NCI-H2107 treated with DMSO at 0.1 percent for 48 hours (cell line): ENCODE measurements at regions not wholly inside any gene's neighbourhood (a gene's known extent, or its start where the extent isn't known, plus 50 kb on each side); places are given as distances from the start of the nearest gene placed in this dataset.

Experiments used
- DNase-seq: peaks from one replicate; lab custom pipeline; 2025; ENCODE audit not compliant: unreplicated experiment; lab: John Stamatoyannopoulos, UW

DNA sequence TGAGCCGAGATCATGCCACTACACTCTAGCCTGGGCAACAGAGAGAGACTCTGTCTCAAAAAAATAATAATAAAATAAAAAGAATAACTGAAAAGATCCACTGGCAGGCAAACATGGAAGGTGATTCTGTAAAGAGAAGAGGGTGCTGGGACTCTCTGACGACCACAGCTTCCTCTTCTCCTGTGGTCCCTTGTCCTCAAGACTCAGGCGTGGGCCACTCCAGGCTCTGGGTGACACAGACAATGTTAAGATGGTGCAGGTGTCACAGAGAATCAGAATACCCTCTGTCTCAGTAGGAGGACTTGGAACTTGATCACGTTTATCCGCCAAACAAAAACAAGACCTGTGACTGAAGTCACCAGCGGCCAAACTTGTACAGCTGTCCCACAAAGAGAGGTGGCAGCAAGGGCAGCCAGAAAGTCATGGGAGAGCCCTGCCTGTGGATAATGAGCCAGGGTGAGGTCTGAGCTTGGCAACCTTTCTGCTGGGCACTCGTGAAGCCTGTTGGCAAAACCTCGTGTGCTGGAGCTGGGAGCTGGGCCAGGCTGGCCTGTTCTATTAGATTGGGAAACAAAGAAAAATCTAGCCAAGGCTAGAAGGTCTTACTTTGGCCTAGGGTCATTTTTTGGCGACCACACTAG lies 76.4 kb upstream of the ITGA6 start:
- no peak for DNase-seq

DNA sequence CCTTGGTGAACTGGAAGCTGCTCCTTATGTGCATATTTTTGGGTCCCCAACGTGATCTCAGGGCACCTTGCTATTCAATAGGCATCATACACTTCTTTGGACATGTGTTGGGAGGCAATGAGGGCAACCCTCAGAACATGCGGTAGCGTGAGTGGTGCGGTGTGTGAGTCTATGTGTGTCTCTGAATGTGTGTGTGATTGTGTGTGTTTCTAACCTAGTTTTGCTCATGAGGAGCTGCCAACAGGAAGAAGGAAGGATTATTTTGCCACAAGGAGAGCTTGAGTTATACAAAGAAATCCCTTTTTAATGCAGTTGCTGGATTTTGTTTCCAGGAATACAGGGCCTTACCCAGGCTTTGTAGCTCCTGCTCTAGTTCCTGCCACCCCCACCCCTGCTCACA lies 75.8 kb upstream of the ITGA6 start:
- DNase-seq = no peak

DNA sequence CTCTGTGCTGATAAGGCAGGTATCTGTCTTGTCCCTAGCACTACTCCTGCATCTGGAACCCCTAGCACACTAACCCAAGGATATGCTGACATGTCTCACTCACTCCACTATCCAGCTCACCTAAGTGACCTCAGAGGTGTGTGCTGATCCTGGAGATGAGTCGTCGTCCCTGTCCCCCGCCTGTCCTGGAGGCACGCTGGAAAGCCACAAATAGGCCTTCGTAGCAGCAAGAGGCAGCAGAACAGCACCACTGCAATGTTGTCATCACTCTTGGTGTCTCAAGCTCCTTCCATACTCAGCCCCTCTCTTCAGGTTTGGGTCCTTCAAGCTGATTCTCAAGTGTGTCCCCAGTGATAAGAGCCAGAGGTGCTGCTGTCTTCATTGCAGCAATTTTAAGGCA lies 73.0 kb upstream of the ITGA6 start:
- no peak for DNase-seq

DNA sequence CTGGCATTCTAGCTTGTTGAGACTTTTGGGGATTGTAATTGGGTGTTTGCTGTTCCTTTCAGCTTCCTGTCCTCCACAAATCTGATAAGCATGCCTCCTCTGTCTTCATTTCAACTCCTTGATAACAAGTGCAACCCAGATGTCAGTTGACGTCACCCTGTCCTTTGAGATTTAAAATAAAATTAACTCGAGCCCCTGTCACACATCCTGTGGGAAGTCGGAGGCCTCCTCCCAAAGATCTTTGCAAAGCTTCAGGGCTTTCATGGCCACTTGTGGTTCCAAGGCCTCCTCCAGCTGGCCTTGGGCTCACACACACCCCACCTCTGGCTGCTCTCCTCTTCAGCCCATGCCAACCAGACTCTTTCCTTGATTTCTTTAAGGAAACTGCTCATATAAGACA lies 69.9 kb upstream of the ITGA6 start:
- DNase-seq = no peak

DNA sequence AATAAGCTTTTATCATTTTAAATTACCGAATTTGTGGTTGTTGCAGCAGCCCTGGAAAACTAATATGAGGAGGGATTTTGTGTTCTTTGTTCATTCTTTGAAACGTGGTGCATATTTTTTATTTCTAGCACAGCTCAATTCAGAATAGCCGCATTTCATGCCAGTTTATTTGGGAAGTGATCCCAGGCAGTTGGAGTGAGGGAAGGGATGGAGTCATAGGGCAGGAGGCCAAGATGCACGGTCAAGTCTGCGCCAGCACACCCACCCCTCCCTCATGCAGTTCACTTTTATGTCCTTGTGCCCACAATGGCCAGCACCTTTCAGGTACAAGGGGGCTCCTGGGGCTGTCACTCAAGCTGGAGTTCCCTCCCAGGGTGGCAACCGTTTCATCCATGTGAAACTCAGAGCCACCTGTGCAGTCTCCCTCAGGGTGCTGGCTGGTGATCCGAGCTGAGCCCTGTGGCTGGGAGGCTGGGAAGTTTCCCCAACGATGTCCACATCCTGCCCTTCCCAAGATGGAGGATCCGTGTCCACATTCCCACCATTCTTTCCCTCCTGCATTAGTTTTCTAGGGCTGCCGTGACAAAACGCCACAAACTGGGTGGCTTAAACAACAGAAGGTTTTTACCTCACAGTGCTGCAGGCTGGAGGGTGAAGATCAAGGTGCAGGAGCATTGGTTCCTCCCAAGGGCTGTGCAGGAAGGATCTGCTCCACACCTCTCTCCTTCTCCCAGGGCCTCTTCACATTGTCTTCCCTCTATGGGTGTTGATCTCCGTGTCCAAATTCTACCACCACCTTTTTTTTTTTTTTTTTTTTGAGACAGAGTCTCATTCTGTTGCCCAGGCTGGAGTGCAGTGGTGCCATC lies 68.5 kb upstream of the ITGA6 start:
- DNase-seq = no peak

DNA sequence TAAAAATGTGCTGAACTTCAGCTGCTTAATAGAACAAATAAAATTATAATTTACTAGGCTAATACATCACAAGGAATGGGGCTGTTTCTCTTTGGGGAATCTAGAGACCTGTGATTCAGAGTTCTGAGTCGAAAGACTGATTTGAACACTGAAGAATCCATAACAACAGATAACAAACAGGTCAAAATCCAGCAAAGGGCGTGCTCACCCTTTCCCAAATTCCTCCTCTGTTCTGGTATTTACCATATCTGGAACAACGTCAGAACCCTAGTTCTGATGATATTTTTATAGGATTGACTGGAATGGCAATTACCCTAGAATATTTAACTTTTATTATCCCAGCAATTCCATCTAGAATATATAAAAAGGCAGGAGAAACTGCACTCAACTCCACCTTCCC lies 66.0 kb upstream of the ITGA6 start:
- no peak for DNase-seq

DNA sequence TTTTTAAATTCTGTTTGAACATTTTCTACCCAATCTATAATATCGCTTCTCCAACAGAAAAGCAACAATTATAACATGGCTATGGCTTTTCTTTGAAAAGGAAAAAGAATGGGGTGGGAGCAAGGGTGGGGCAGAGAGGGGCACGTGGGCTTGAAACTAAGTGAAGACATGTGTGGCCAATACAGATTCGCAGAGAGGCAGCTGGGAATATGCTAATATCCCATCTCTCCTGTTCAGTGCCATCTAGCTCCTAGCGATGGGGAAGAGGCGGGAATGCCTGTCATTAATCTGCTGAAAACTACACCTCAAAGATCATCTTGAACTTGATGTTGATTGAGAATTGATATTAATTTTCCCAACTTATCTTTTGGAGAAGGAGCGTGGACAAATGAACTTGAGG lies 65.5 kb upstream of the ITGA6 start:
- DNase-seq = no peak

DNA sequence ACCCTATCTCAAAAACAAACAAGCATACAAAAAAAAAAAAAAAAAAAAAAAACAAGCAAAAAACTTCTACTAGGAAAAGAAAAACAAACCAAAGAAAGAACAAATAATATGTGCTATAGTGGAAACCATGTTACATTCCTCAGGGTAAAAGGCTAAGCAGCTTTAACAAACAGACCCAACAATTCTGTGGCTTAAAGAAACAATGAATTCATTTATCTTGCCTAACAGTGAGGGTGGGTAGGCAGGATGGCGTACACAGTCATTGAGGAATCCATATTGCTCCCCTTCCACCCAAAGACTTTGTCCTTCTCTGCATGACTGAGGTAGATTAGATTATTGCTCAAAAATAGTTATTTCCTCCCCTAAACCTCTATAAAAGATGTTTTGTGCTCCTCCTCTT lies 63.1 kb upstream of the ITGA6 start:
- DNase-seq = no peak

DNA sequence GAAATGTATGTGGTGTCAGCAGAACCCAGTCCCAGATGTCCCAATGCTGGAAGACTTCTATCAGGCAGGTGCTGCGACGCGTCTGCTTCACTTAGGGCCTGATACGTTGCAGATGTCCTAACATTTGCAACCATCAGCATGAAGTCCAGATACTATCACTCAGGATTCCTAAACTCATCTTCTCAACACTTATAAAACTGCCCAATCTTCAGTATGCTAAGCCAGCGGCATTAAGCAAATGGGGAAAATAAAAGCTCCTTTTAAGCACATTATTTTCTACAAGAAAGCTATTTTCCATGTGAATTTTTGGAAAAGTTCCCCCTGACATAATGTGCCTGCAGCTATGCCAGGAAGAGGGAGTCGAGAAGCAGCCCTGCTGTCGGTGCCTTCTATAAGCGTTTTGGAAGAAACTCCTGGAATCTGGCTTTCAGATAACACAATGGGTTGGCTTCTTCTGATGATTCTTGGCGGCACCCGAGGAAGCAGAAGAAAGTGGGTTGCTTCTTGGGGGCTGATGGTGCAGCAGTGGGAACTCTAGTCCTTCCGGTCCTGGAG lies 60.7 kb upstream of the ITGA6 start:
- DNase-seq = no peak

DNA sequence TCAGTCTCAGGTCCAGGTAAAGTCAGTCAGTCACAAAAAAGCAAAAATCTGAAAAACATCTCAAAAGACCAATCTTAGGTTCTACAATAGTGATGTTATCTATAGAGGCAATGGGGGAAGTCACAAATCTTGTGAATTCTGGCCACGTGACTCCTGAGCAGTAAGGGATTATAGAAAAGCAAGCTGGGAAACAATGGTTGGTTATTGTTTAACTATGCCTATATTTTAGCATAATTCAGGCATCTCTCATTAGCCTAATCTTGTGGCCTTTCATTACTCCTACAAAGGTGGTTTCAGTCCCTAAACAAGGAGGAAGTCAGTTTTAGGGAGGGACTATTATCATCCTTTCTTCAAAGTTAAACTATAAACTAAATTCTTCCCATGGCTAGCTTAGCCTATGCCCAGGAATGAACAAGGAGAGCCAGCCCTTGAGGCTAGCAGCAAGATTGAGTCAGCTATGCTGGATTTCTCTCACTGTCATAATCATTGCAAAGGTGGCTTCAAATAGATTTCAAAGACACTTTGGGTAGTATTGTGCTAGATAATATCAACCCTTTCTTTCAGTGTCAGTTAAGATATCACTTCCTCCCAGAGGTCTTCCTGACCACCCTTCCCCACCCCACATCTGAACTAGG lies 56.4 kb upstream of the ITGA6 start:
- no peak for DNase-seq

DNA sequence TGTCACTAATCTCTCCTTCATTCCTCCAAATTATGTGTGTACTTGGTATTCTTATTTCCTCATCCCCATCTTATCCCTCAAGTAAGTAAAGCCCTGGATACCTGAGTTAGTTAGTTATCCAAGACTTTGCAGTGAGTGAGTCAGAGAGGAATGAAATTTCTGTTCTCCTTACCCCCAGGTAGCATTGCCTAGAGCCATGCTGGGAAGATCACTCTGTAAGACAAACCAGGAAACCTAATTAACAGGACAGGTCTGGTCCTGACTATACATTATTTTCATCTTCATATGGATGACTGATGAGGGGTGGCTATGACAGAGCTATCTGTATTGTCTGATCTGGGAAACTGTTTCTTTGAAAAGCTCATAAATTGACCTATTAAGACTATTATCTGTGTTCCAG lies 55.0 kb upstream of the ITGA6 start:
- no peak for DNase-seq

DNA sequence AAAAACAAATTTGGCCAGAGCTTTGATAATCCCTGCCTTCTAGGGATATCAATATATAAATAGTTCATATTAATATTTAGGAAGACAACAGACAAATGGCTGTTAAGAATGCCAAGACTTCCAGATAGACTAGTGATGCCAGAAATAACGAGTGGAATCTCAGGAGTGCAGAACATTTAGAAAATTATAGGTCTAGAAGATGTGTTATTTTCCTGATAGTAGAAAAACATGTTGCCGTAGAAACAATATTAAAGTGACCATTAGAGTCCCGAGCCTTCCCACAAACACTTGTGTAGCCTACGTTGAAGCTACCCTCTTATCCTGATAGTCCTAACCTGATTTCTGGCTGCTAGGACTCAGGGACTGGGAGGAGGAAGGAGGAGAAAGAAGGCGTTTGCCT lies 54.3 kb upstream of the ITGA6 start:
- no peak for DNase-seq

DNA sequence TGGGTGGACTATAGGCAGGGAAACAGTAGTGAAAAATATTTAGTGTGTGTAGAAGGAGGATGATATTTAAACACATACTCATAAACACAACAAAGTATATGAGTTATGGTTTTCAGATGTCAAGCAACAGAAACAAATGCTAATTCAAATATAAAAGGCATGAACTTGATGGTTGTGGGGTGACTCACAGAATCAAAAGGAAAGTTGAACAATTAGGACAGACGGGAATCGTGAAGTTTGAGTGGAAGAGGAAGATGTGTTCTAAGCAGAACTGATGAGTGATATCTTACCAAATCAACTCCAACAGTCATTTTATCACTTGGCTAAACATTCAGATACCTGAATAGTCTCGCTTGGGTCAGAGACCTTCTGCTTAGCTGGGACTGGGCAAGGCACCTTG lies 53.6 kb upstream of the ITGA6 start:
- DNase-seq = no peak

DNA sequence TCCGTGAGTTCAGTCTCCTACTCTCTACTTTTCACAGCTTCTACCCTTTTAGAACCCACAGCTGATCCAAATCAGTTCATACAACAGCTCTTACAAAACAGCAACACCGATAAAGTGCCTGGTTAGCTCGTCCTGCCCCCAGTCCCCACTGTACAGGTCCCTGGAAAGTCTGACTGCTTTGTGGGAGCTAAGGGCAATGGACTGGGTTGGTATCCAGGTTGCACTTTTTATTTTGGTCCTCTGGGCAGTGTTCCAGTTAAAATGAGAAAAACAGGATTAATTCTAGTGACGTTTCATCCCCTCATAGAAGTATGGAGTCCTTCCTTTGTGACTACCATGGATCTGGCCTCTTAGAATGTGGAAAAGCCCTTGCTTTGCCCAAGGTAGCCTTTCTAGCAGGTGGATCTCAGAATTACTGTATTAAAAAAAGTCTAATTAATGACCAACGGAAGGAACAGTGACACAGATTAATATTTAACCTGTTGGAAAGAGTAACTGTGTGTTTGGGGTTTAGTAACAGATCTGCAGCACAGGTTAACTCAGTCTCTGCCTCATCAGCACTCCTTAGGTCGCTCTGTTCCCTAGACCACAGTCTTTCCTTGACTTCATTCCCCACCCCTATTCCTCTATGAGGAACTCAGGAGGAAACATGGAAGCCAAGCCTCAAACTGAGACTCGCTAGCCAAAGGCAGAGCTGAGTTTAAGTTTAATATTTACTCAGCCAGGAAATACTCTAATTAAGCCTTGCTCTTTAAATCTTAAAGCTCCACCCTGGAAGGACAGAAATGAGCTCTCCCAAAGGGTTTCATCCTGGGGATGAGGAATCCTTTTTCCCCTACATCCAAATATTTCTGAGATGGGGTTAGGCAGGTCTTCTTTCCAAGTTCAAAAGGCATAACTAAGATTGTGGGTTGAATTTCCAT lies 52.8 kb upstream of the ITGA6 start:
- DNase-seq = no peak

DNA sequence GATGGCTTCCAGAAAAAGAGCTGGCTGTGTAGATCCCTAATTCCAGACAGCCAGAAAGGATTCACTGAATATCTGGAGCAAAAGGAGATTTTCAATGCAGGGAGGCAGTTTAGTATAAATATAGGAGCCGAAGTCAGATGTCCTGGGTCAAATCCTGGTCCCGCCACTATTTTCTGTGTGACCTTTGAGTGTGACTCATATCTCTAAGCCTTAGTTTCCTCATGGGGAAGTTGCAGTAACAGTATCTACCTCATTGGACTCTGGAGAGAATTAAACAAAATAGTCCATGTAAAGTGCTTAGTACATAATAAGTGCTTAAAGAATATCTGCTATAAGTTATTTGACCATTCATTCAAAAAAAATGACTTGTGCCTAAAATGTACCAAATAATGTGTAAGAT lies 52.1 kb upstream of the ITGA6 start:
- no peak for DNase-seq

DNA sequence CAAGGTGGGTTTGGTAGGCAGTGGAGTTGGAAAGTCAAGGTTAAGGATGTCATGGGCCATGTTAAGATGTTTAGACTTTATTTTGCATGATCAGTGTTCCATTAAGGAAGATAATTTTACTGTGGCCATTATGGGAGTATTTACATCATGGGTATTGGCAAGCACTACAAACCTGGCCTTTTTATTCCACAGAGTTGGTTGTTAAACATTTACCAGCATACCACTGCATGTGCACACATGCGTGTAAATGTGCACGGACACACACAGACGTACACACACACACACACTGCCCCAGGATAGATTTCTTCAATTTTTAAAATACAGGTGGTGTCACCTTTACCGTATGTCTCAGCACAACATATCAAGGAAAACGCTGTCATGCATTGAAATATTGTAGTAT lies 51.4 kb upstream of the ITGA6 start:
- DNase-seq = no peak

DNA sequence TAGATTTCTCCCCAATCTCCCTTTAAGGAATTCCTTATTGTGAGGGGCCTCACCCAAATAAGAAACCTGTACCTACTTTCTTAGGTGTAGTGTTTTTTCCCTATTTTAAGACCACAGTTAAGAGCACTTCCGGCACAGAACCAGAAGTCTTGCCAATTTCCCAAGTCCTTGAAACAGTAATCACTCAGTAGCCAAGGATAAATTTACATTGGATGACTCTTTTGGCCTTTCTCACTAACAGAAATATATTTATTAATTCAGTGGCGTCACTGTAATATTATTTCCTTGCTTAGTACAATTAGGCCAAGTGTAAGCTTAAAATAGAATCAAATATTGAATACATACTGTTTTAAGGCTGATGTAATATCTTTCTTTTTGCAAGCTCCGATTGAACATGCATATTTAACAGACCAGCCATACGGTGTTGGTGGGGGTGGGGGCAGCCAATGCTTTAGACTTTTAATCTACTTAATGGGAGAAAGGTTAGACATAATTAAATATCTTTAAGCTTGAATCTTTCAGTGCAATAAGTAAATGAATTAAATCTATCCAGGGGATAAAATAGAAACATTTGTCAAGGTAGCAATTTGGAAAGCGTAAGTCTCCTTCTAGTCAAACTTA lies 50.8 kb upstream of the ITGA6 start:
- no peak for DNase-seq

DNA sequence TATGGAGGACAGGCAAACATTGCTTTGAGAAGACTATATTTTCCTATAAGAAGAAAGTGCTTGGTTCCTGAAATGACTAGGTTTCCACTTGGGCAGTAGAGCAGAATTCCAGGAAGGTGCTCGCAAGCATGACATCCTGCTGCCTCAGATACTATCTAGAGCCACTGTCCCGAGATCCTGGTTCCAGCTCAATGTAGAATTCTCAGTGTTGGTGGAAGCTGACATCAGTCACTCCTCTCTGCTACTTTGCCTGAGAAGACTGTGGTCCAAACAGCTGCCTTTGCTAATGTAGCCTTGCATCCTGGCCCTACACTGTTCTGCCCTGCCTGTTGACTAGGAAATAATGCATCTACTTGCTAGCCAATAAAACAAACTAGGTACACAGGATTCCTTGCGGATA lies 50.0 kb upstream of the ITGA6 start:
- DNase-seq = no peak
